ENCODE measurements at regions not wholly inside any gene's neighbourhood (a gene's known extent, or its start where the extent isn't known, plus 50 kb on each side); places are given as distances from the start of the nearest gene placed in this dataset.
"Not testable (repeated sequence)": the region's sequence is repeated elsewhere in the genome, so short reads cannot be mapped to it uniquely, and the experiment has no call there.

- no peak for DNase-seq
Observed at GRCh38 chr5:117590944-117591343, 1016.3 kb upstream of the SEMA6A start.

GRCh38 chr5:117588611-117589010, 1014.0 kb upstream of the SEMA6A start:
- DNase-seq, result no peak

DNA sequence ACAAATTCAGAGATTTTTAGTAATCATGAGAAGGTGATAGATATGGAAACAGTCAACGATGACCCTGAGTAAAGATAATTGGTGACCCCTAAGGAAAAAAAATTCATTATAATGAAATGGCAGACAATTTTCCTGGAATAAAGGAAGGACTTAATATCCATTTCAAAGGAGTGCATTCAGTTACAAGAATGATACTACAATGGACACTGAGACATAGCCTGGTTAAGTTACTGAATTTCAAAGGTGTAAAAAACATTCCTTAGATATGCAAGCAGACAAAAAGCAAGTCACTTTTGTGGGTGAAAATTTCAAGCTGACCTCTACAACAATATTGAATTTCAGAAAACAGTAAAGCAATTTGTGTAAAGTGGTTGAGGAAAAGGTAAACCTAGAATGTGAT, 1012.5 kb upstream of the SEMA6A start:
- no peak for DNase-seq

DNA sequence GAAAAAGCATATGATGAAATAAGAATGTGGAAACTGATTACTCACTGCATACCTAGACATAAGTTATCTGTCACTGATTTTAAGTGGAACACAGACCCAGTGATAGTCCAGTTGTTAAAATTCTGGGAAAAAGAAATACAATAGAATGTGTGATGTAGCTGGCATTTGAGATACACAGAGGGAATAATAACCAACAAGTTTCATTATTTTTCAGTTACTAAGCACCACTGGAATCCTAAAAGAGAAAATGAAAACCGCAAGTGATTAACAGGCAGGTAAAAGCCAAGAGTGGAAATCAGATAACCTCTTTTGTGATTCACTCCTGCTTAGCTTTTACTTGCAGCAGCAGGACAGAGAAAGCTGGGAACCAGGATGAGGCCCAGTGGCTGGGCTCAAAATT, 994.0 kb upstream of the SEMA6A start:
- no peak for DNase-seq

- no peak for DNase-seq
Observed at GRCh38 chr5:117568126-117568525, 993.5 kb upstream of the SEMA6A start.

DNA sequence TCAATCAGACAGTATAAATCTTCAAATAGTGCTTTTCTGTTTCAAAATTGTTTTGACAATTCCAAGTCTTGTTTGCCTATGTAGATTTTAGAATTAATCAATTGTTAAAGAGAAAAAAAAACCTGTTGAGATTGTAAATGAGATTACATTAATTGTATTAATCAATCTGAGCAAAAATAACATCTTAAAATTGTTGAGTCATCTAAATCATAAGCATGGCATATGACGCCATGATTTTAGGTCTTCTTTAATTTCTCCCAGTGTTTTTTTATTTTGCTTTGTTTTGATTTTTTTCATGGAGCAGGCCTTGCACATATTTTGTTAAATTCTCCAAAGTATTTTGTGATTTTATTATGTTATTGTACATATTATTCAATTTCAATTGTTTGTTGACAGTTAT, 988.0 kb upstream of the SEMA6A start:
- no peak for DNase-seq

DNA sequence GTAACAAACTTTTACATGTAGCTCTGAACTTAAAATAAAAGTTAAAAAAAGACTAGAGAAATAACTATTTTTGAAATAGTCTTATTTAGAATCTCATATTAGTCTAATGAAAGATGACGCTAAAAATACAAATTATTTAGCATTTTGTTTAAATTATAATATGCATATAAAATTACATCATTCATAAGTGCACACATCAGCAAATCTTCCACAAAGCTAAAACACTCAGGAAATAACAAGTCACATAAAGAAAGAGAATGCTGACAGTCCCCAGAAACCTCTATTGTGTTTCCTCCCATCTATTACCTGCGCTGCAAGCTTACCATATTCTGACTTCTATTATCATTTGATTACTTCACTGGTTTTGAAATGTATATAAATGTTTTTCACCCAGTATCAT, 986.9 kb upstream of the SEMA6A start:
- no peak for DNase-seq

- no peak for DNase-seq
Observed at GRCh38 chr5:117559005-117559844, 984.6 kb upstream of the SEMA6A start.

DNA sequence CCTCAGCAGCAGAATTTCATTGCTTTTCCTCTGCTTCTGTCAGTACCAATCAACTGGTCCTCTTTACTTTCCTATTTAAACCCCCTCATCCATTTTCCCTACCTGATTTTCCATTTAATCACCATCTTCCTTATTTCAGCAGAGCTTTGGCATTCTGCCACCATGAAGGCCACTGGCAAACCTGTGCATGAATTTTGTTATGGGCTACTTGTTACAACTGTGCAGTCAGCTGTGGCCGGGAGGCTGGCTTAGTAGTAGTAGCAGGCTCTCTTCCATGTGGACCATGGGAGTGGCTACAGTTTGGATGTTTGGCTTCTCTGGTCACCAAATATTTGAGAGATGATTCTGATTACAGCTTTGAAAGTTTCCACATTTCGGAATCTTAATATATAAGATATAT, 976.6 kb upstream of the SEMA6A start:
- DNase-seq, result no peak

DNA sequence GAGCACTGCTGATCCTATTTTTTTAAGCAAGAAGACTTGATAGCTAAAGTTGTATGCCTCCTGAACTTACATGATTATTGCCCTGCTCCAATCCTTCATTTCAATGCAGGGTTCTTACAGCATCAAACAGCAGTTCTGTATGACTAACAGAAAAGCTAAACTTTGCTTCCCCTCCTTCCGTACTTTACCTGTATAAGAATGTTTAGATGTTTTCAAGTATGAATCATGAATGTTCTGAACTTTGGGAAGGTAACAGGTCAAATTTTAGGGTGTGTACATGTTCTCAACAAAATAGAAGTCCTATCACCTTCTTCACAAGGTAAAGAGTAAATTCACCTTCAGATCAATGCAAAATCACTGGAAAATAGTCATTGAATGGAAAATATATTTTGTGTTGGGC, 972.6 kb upstream of the SEMA6A start:
- no peak for DNase-seq

- DNase-seq, result no peak
Observed at GRCh38 chr5:117539692-117540091, 965.1 kb upstream of the SEMA6A start.

- no peak for DNase-seq
Observed at GRCh38 chr5:117533792-117534191, 959.2 kb upstream of the SEMA6A start.

- not testable (repeated sequence) for DNase-seq
Observed at GRCh38 chr5:117533051-117533670, 958.5 kb upstream of the SEMA6A start.

DNA sequence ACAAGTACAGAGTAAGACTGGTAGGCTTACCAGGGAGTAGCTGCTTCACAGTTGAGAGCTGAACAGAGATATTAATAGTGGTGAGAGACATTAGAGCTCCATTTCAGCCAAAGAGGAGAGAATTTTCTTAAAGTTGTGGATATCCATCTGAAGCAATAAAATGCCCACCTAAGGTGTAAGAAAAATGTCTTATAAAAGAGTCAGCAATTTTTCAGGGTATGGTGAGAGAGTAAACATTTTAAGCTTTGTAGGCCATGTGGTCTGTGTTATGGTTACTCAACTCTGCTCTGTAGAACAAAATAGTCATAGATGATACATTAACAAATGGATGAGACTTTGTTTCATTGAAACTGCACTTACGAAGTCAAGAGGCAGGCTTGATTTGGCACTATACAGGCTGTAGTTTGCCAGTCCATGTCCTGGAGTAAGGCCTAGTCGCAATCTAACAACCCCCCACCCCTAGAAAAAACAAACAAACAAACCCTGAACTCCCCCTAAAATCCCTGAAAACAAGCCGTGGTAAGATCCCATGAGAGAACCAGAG, 945.4 kb upstream of the SEMA6A start:
- no peak for DNase-seq

- no peak for DNase-seq
Observed at GRCh38 chr5:117504305-117504704, 929.7 kb upstream of the SEMA6A start.

- DNase-seq, result no peak
Observed at GRCh38 chr5:117497601-117498000, 923.0 kb upstream of the SEMA6A start.

DNA sequence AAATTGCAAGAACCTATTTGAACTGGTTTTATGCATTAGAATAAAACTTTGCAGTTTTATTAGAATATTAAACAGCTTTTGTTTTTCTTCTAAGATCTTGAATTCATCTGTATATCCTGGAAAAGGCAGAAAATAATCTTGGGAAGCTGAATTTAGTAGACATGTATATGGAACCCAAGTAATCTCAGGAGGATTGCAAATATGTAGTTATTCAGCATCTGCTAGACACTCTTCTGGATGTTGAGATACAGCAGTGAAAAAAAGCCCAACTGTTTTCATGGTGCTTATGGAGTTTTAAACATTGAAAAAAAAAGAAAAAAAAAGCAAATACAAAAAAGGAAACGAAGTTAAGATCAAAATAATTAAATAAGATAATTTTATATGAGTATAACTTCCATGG, 922.2 kb upstream of the SEMA6A start:
- DNase-seq, result no peak

DNA sequence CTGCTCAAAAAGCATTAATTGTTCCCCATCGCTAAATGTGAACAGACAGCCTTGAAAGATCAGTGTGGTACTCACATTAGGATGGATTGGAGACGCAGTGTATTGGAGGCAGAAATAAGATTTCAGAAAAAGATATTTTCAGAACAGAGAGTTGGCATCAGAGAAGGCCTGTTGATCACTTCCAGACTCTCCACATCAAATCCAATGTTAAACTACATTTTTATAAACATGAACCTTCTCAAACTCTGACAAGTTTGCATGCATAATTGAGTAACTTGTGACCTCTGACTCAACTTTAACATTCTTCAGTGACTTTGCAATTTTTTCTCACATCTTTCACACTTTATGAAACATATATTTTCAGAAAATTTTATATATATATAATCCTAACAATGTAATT, 919.6 kb upstream of the SEMA6A start:
- no peak for DNase-seq

DNA sequence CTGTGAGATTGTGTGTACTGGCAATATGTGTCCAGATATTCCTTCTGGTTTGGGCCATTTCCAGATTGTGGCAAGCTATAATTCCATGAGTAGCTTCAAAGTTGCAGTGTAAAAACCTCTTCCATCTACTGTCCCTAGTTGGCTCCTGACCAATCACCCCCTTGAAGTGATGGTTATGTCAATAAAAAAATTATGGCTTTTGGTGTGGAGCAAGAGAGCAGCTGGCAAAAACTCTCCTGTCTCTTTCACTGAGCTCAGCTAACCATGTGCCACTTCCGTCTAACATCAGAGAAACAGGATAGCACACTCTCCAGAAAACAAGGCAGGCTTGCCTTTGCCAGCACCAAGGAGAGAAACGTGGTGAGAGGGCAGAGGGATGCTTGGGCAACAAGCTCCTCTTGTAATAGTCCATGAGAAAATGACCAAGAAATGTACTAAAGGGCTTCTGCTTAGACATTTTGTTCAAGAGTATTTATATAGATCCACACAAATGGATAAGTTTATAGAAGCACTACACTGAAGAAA, 914.4 kb upstream of the SEMA6A start:
- no peak for DNase-seq

GRCh38 chr5:117487556-117487955, 912.9 kb upstream of the SEMA6A start:
- DNase-seq, result no peak

GRCh38 chr5:117486879-117487391, 912.3 kb upstream of the SEMA6A start:
- no peak for DNase-seq

- DNase-seq, result no peak
Observed at GRCh38 chr5:117486261-117486660, 911.6 kb upstream of the SEMA6A start.

DNA sequence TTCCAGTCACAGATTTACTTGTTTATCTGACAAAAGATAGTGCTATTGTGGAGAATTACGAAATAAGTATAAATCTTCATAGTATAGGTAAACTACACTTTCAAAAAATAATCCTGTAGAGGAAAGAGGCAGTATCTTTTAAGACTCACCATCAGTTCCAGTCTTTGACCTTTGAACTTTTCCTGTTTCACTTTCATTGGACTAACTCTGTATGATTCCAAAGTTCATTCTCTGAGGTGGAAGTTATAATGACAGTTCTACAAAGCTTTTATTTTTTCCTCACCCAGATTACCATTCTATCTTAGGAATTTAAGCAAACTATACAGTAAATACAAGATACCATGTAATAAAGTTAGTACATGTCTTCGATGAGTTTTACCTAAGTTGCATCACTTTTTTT, 901.3 kb upstream of the SEMA6A start:
- no peak for DNase-seq

DNA sequence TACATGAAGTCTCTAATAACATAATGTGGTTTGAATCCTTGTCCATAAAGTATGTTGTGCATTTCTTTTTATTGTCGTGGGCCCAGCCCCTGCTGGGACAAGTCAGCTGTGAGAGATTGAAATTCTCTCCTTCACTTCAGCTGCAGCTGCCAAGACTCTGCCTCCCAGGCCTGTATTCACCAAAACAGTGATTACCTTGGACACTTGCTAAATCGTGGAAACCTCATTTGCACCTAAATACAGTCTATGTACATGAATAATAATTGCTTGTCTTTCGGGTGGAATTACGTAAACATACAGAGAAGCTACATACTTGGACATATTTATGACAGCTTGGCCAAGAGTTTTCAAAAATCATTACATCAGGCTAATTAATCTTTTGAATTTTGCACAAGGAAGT, 898.5 kb upstream of the SEMA6A start:
- no peak for DNase-seq

All from left hindlimb (tissue), 1 donor.